ENCODE measurements at regions not wholly inside any gene's neighbourhood (a gene's known extent, or its start where the extent isn't known, plus 50 kb on each side); places are given as distances from the start of the nearest gene placed in this dataset.

GRCh38 chr13:55566779-55567178, 1573.9 kb upstream of the PRR20A start:
- no peaks in the 10 kb centered on the region for H3K27me3 ChIP-seq (replicated peaks; ENCODE audit: control insufficient read depth, insufficient read depth, low read length)
- H3K36me3 ChIP-seq (ENCODE audit: control insufficient read depth, insufficient read depth, low read length) = no peaks in the 10 kb centered on the region
- DNase-seq (ENCODE audit: extremely low read depth, insufficient read length) = no peak

GRCh38 chr13:55567721-55568625, 1572.7 kb upstream of the PRR20A start:
- no peak for DNase-seq (ENCODE audit: extremely low read depth, insufficient read length)
- H3K36me3 ChIP-seq (ENCODE audit: control insufficient read depth, insufficient read depth, low read length) = no peaks in the 10 kb centered on the region
- H3K4me3 ChIP-seq (replicated peaks; ENCODE audit: low read depth, low read length) = no peak overlapping the region
- no peaks in the 10 kb centered on the region for H3K27me3 ChIP-seq (replicated peaks; ENCODE audit: control insufficient read depth, insufficient read depth, low read length)
- no peak for TF ChIP-seq CTCF (IDR thresholded peaks at IDR 0.05; ENCODE audit: insufficient read depth, low read length, poor library complexity, severe bottlenecking)

More at GRCh38 chr13:55566779-55567178, 1573.9 kb upstream of the PRR20A start:
- H3K4me3 ChIP-seq (replicated peaks; ENCODE audit: low read depth, low read length) = no peak overlapping the region
- no peak for TF ChIP-seq CTCF (IDR thresholded peaks at IDR 0.05; ENCODE audit: insufficient read depth, low read length, poor library complexity, severe bottlenecking)

DNA sequence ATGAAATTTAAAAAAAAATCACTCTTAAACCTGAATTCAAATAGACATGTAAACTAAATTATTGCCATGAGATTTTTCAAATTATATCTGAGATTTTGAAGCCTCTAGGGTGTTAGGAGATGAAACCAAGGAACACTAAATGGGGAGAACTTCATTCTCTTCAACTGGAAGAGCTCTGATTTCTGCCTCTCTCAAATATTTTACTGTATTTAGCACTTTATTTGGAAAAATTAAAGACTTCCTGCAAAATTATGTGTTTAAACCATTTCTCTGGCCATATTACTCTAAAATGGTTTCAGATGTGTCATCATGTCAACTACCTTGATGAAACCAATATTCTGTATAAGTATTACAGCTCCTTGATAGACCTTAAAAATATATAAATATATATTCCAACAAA, 1571.6 kb upstream of the PRR20A start:
- Histone ChIP-seq H3K4me3 (replicated peaks; ENCODE audit: low read depth, low read length) (no peak overlapping the region), H3K27me3 (replicated peaks; ENCODE audit: control insufficient read depth, insufficient read depth, low read length) (no peaks in the 10 kb centered on the region), H3K36me3 (ENCODE audit: control insufficient read depth, insufficient read depth, low read length) (no peaks in the 10 kb centered on the region)
- no peak for DNase-seq (ENCODE audit: extremely low read depth, insufficient read length)
- TF ChIP-seq CTCF (IDR thresholded peaks at IDR 0.05; ENCODE audit: insufficient read depth, low read length, poor library complexity, severe bottlenecking) = no peak

DNA sequence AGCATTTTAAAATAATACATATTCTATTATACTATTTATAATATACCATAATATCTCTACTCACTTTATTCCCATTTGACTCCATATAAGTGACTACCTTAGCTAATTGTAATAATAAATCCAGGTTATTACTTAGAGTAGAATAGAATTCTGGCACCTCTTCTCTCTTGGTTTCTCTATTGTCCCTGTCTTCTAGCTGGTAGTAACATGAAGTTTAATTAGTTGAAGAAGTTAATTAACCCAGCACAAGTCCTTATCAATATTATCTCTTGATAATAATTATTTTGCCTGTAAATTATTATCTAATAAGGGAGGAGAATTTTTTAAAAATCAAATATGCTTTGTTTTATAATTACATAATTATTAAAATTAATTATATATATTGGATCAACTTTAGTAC, 1571.2 kb upstream of the PRR20A start:
- no peak overlapping the region for H3K4me3 ChIP-seq (replicated peaks; ENCODE audit: low read depth, low read length)
- H3K36me3 ChIP-seq (ENCODE audit: control insufficient read depth, insufficient read depth, low read length) = no peaks in the 10 kb centered on the region
- no peak for DNase-seq (ENCODE audit: extremely low read depth, insufficient read length)
- no peak for TF ChIP-seq CTCF (IDR thresholded peaks at IDR 0.05; ENCODE audit: insufficient read depth, low read length, poor library complexity, severe bottlenecking)
- H3K27me3 ChIP-seq (replicated peaks; ENCODE audit: control insufficient read depth, insufficient read depth, low read length) = no peaks in the 10 kb centered on the region

GRCh38 chr13:55570371-55570770, 1570.3 kb upstream of the PRR20A start:
- no peak for TF ChIP-seq CTCF (IDR thresholded peaks at IDR 0.05; ENCODE audit: insufficient read depth, low read length, poor library complexity, severe bottlenecking)
- DNase-seq (ENCODE audit: extremely low read depth, insufficient read length) = no peak
- Histone ChIP-seq H3K27me3 (replicated peaks; ENCODE audit: control insufficient read depth, insufficient read depth, low read length) (no peaks in the 10 kb centered on the region), H3K36me3 (ENCODE audit: control insufficient read depth, insufficient read depth, low read length) (no peaks in the 10 kb centered on the region), H3K4me3 (replicated peaks; ENCODE audit: low read depth, low read length) (no peak overlapping the region)

All from GM06990 (cell line).